Choroid plexus epithelial cell (primary cell): ENCODE measurements at regions not wholly inside any gene's neighbourhood (a gene's known extent, or its start where the extent isn't known, plus 50 kb on each side); places are given as distances from the start of the nearest gene placed in this dataset.

ENCODE experiments used
- DNase-seq: peaks from one replicate; pipeline ENCODE4 v3.0.0-alpha.2; 2010; ENCODE audit warnings: low read depth
- H3K4me3 ChIP-seq: 2 replicates; pipeline ENCODE4 v1.5.1; 2011; ENCODE audit warnings: low read depth, mild to moderate bottlenecking, control low read depth, low read length, moderate library complexity
- TF ChIP-seq, protein P1 (sequence below): conservative IDR thresholded peaks from 2 replicates; pipeline ENCODE4 v1.5.1; 2011; ENCODE audit warnings: low read depth, mild to moderate bottlenecking, control low read depth, inconsistent platforms, low read length, moderate library complexity

DNA sequence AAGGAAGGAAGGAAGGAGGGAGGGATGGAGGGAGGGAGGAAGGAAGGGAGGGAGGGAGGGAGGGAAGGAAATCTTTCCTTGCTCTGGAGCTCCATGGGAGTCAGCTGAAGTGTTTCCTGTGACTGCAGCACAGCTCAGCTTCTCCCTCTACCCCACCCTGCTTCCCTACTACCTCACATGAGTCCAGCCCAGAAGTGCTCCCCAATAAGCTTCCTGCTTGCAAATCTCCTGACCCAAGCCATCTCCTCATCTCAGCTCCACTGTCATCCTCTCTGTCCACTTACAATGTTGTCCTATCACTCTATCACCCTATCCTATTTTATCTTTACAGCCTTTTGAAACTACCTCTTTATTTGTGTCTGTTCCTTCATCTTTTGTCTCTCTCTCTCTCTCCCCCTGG is 52.9 kb upstream of the SSBP3 start:
- H3K4me3 ChIP-seq: no peak overlapping the region
- TF ChIP-seq, protein P1, sequence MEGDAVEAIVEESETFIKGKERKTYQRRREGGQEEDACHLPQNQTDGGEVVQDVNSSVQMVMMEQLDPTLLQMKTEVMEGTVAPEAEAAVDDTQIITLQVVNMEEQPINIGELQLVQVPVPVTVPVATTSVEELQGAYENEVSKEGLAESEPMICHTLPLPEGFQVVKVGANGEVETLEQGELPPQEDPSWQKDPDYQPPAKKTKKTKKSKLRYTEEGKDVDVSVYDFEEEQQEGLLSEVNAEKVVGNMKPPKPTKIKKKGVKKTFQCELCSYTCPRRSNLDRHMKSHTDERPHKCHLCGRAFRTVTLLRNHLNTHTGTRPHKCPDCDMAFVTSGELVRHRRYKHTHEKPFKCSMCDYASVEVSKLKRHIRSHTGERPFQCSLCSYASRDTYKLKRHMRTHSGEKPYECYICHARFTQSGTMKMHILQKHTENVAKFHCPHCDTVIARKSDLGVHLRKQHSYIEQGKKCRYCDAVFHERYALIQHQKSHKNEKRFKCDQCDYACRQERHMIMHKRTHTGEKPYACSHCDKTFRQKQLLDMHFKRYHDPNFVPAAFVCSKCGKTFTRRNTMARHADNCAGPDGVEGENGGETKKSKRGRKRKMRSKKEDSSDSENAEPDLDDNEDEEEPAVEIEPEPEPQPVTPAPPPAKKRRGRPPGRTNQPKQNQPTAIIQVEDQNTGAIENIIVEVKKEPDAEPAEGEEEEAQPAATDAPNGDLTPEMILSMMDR: no peak
- no peak for DNase-seq

DNA sequence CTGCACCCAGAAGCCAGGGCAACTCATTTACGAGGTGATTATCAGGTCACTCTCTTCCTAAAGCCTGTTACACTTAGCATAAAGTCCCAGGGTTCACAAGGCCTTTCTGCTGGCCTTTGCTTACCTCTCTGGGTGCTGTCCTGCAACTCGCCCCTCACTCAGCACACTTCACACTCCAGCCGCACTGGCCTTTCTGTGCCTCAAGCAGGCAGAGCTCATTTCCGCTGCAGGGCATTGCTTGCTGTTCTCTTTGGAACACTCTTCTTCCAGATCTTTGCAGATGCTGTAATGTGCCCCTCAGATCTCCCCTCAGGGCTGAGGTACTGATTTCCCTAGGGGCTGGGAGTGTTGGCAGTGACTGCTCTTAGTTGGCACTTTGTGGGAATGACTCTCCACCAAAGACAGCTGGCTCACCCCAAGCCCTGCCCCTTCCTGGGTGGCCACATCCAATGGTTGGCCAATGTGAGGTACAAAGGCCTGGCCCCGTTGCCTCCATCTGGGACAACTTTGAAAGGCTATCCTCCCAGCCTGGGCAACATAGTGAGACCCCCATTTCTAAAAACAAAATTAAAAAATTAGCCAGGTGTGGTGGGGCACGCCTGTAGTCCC is 50.8 kb upstream of the SSBP3 start:
- TF ChIP-seq, protein P1: no peak

DNA sequence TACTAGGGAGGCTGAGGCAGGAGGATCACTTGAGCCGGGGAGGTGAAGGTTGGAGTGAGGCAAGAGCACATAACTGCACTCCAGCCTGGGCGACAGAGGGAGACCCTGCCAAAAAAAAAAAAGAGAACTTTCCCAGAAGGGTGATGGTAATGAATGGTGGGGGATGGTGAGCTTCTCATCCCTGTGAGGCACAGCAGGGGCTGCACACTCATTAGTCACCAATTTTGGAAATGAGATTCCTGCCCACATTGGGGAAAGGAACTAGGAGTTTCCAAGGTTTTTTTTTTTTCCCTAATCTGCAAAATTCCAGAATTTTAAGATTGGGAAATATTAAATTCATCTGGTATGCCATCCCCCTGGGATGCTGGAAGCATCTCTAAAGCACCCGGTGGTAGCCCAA is 50.2 kb upstream of the SSBP3 start:
- no peak for DNase-seq
- H3K4me3 ChIP-seq: no peak overlapping the region
- TF ChIP-seq, protein P1: no peak

More for the DNA sequence above, 50.8 kb upstream of the SSBP3 start:
- DNase-seq: no peak
- no peak overlapping the region for H3K4me3 ChIP-seq
